ENCODE measurements at regions not wholly inside any gene's neighbourhood (a gene's known extent, or its start where the extent isn't known, plus 50 kb on each side); places are given as distances from the start of the nearest gene placed in this dataset.

DNA sequence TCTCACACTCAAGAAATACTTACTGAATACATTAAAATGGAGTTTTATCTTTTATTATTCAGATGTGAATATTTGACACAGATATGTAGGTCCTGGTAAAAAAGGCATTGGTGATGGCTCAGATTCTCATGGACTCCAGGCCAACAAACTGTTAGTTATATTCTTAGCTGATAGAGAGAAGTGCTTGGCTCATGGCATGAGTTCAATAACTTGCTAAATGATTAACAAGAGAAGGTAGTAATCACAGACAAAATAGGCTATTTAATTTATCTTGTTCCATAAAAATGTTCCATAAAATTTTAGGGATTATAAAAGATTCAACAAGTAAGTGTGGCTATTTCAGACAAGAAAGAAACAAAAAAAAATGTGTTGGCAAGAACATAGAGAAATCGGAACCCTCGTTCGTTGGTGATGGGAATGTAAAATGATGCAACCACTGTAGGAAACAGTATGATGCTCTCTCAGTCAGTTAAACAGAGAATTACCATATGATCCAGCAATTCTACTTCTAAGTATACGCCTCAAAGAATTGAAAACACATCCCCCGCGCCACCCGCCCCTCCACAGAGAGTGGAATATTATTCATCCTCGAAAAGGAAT is 737.8 kb upstream of the ADAMTS5 start:
- no peak overlapping the region for H3K4me3 Mint-ChIP-seq
- no peaks in the 10 kb centered on the region for H3K4me1 ChIP-seq (ENCODE audit: control insufficient read depth, insufficient read depth, low read length)
- WGBS, 2 experiments (ENCODE audit: insufficient coverage in 1 of 2, insufficient read length in 1 of 2) = 91 to 100% methylated on average over 3 to 7 of the region's 8 CpGs
- H3K9me3 ChIP-seq (ENCODE audit: control insufficient read depth, low read length) = peaks cover 5% of the 10 kb centered on the region
- no peak overlapping the region for H3K9ac ChIP-seq (ENCODE audit: extremely low read depth, low read length, poor library complexity, severe bottlenecking)
- no peak overlapping the region for H3K27ac ChIP-seq (ENCODE audit: low read depth, low read length)
- H3K4me1 Mint-ChIP-seq = no peaks in the 10 kb centered on the region
- H3K27me3 Mint-ChIP-seq (ENCODE audit: insufficient read depth) = no peaks in the 10 kb centered on the region
- TF ChIP-seq, protein P1, sequence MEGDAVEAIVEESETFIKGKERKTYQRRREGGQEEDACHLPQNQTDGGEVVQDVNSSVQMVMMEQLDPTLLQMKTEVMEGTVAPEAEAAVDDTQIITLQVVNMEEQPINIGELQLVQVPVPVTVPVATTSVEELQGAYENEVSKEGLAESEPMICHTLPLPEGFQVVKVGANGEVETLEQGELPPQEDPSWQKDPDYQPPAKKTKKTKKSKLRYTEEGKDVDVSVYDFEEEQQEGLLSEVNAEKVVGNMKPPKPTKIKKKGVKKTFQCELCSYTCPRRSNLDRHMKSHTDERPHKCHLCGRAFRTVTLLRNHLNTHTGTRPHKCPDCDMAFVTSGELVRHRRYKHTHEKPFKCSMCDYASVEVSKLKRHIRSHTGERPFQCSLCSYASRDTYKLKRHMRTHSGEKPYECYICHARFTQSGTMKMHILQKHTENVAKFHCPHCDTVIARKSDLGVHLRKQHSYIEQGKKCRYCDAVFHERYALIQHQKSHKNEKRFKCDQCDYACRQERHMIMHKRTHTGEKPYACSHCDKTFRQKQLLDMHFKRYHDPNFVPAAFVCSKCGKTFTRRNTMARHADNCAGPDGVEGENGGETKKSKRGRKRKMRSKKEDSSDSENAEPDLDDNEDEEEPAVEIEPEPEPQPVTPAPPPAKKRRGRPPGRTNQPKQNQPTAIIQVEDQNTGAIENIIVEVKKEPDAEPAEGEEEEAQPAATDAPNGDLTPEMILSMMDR (conservative IDR thresholded peaks at IDR 0.05) = no peak
- no peak overlapping the region for H3K27ac Mint-ChIP-seq
- no peaks in the 10 kb centered on the region for H3K36me3 ChIP-seq (ENCODE audit: control insufficient read depth, insufficient read depth, low read length)
- H3K9me3 Mint-ChIP-seq = peaks cover 11% of the 10 kb centered on the region
- no peaks in the 10 kb centered on the region for H3K36me3 Mint-ChIP-seq (ENCODE audit: low read depth)
- no peak for DNase-seq
- H3K4me3 ChIP-seq (ENCODE audit: low read length) = no peak overlapping the region
- H3K27me3 ChIP-seq (ENCODE audit: control insufficient read depth, insufficient read depth, low read length, poor library complexity, severe bottlenecking) = no peaks in the 10 kb centered on the region

DNA sequence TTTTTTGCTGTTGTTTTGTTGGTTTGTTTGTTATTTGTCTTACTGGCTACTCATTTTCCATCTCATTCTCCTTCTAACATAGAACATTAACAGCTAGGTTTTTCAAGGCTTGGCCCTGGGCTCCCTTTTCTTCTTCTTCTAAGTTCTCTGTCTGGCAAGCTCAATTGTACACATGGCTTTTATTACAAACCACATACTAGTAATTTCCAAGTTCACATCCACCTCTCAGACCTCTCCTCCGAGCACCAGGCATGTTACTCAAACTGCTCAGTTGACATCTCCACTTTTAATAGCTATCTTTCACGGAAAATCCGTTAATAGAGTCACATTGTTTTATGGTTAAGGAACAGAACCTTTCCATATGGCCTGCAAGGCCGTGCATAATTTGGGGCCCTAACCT is 736.9 kb upstream of the ADAMTS5 start:
- TF ChIP-seq, protein P1 (conservative IDR thresholded peaks at IDR 0.05) = no peak
- Mint-ChIP-seq H3K4me3 (no peak overlapping the region), H3K36me3 (ENCODE audit: low read depth) (no peaks in the 10 kb centered on the region), H3K27me3 (ENCODE audit: insufficient read depth) (no peaks in the 10 kb centered on the region), H3K4me1 (no peaks in the 10 kb centered on the region), H3K27ac (no peak overlapping the region), H3K9me3 (peaks cover 11% of the 10 kb centered on the region)
- H3K4me1 ChIP-seq (ENCODE audit: control insufficient read depth, insufficient read depth, low read length) = no peaks in the 10 kb centered on the region
- no peak overlapping the region for H3K27ac ChIP-seq (ENCODE audit: low read depth, low read length)
- DNase-seq = no peak
- H3K27me3 ChIP-seq (ENCODE audit: control insufficient read depth, insufficient read depth, low read length, poor library complexity, severe bottlenecking) = no peaks in the 10 kb centered on the region
- 92 to 100% methylated on average over 1 to 4 of the region's 4 CpGs for WGBS, 2 experiments (ENCODE audit: insufficient coverage in 1 of 2, insufficient read length in 1 of 2)
- H3K4me3 ChIP-seq (ENCODE audit: low read length) = no peak overlapping the region
- H3K9ac ChIP-seq (ENCODE audit: extremely low read depth, low read length, poor library complexity, severe bottlenecking) = no peak overlapping the region
- H3K36me3 ChIP-seq (ENCODE audit: control insufficient read depth, insufficient read depth, low read length) = no peaks in the 10 kb centered on the region
- H3K9me3 ChIP-seq (ENCODE audit: control insufficient read depth, low read length) = peaks cover 5% of the 10 kb centered on the region

DNA sequence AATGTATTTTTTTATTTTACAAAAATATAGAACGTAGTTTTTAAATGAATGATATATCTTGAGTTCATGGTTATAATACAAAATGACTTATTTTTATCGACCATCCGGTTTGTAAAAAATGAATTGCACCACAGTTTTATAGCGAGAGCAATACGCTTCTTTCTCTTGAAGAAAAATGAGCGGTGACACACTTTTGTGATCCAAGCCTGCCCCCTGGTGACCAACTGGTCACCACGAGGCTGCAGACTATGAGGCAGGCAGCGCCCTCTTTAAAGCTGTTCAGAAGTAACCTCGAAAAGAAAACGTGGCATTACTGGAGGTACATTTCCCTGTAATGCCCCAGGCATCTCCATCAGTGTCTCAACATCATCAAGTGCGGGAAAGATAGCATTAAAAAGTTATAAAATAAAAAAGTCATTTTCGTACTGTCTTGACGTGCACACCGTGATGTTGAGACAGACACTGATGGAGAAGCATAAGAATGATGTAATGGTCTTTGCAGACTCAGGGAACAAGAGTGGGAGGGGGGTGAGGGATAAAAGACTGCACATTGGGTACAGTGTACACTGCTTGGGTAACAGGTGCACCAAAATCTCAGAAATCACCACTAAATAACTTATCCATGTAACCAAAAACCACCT is 734.2 kb upstream of the ADAMTS5 start:
- no peak overlapping the region for H3K4me3 Mint-ChIP-seq

More for the DNA sequence above, 734.2 kb upstream of the ADAMTS5 start:
- TF ChIP-seq, protein P1 (conservative IDR thresholded peaks at IDR 0.05) = peak; percentile 96
- WGBS, 2 experiments (ENCODE audit: insufficient coverage in 1 of 2, insufficient read length in 1 of 2) = 22 to 24% methylated on average over 8 to 13 of the region's 14 CpGs
- no peak overlapping the region for H3K9ac ChIP-seq (ENCODE audit: extremely low read depth, low read length, poor library complexity, severe bottlenecking)
- no peaks in the 10 kb centered on the region for H3K4me1 Mint-ChIP-seq
- no peaks in the 10 kb centered on the region for H3K4me1 ChIP-seq (ENCODE audit: control insufficient read depth, insufficient read depth, low read length)
- no peak overlapping the region for H3K27ac Mint-ChIP-seq
- H3K27me3 ChIP-seq (ENCODE audit: control insufficient read depth, insufficient read depth, low read length, poor library complexity, severe bottlenecking) = no peaks in the 10 kb centered on the region
- H3K9me3 Mint-ChIP-seq = no peaks in the 10 kb centered on the region
- no peaks in the 10 kb centered on the region for H3K9me3 ChIP-seq (ENCODE audit: control insufficient read depth, low read length)
- H3K4me3 ChIP-seq (ENCODE audit: low read length) = no peak overlapping the region
- DNase-seq = peak; percentile 92
- no peaks in the 10 kb centered on the region for H3K36me3 Mint-ChIP-seq (ENCODE audit: low read depth)
- H3K36me3 ChIP-seq (ENCODE audit: control insufficient read depth, insufficient read depth, low read length) = no peaks in the 10 kb centered on the region
- no peaks in the 10 kb centered on the region for H3K27me3 Mint-ChIP-seq (ENCODE audit: insufficient read depth)
- H3K27ac ChIP-seq (ENCODE audit: low read depth, low read length) = no peak overlapping the region

All from endodermal cell (in vitro differentiated cells).